ENCODE measurements at regions not wholly inside any gene's neighbourhood (a gene's known extent, or its start where the extent isn't known, plus 50 kb on each side); places are given as distances from the start of the nearest gene placed in this dataset.

DNA sequence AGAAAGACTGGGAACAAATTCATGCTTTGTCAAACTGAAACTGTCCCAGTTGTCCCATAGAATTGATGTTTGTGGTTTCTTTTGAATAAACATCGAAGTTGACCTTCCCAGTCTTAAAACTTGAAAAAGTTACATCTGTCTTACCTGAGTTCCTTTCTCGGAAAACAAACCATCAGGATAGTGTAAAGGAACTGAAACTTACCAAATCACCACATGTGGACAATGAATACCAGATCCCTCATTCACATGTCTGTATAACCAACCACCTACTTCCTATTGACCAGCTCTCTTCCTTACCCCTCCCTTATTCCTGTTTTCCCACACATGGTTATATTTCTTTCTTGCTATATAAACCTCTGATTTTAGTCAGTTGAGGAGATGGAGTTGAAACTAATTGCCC, 791.7 kb upstream of the PCDH20 start:
- TF ChIP-seq FOXM1 (IDR thresholded peaks at IDR 0.05; ENCODE audit: borderline replicate concordance, low read depth) (no peak), EP300 (IDR thresholded peaks at IDR 0.05; ENCODE audit: borderline replicate concordance) (no peak), USF1 (IDR thresholded peaks at IDR 0.05) (no peak), TAF1 (IDR thresholded peaks at IDR 0.05; ENCODE audit: low read depth) (no peak), CEBPB (IDR thresholded peaks at IDR 0.05) (no peak), TEAD4 (IDR thresholded peaks at IDR 0.05) (no peak), YY1 (IDR thresholded peaks at IDR 0.05; ENCODE audit: low read depth) (no peak)

DNA sequence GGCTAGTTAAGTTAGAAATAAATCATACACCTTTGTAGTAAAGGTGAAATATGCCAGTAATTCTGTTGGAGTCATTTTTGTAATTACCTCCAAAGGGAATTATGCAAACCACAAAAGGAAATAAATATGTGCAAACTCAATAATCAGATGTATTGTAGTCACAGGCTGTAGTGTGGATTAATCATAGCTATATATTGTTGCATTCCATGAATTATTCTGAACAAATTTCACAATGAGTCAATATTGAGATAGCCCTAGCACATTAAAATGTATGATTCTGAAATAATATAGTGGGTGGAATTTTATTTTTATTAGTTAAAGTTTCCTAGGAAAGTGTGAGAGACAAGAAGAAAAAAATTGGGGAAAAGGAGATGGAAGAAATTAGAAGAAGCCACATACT, 790.5 kb upstream of the PCDH20 start:
- TF ChIP-seq FOXM1 (IDR thresholded peaks at IDR 0.05; ENCODE audit: borderline replicate concordance, low read depth) (no peak), CREB1 (IDR thresholded peaks at IDR 0.05; ENCODE audit: low read depth) (no peak), EGR1 (IDR thresholded peaks at IDR 0.05) (no peak), RAD21 (IDR thresholded peaks at IDR 0.05; ENCODE audit: low read depth) (no peak), ZBTB7A (IDR thresholded peaks at IDR 0.05; ENCODE audit: low read depth) (no peak), EP300 (IDR thresholded peaks at IDR 0.05; ENCODE audit: borderline replicate concordance) (no peak), TAF1 (IDR thresholded peaks at IDR 0.05; ENCODE audit: low read depth) (no peak), TCF12 (IDR thresholded peaks at IDR 0.05; ENCODE audit: low read depth) (no peak), TEAD4 (IDR thresholded peaks at IDR 0.05) (no peak), NFIC (IDR thresholded peaks at IDR 0.05) (no peak)
- TF ChIP-seq, protein P1, sequence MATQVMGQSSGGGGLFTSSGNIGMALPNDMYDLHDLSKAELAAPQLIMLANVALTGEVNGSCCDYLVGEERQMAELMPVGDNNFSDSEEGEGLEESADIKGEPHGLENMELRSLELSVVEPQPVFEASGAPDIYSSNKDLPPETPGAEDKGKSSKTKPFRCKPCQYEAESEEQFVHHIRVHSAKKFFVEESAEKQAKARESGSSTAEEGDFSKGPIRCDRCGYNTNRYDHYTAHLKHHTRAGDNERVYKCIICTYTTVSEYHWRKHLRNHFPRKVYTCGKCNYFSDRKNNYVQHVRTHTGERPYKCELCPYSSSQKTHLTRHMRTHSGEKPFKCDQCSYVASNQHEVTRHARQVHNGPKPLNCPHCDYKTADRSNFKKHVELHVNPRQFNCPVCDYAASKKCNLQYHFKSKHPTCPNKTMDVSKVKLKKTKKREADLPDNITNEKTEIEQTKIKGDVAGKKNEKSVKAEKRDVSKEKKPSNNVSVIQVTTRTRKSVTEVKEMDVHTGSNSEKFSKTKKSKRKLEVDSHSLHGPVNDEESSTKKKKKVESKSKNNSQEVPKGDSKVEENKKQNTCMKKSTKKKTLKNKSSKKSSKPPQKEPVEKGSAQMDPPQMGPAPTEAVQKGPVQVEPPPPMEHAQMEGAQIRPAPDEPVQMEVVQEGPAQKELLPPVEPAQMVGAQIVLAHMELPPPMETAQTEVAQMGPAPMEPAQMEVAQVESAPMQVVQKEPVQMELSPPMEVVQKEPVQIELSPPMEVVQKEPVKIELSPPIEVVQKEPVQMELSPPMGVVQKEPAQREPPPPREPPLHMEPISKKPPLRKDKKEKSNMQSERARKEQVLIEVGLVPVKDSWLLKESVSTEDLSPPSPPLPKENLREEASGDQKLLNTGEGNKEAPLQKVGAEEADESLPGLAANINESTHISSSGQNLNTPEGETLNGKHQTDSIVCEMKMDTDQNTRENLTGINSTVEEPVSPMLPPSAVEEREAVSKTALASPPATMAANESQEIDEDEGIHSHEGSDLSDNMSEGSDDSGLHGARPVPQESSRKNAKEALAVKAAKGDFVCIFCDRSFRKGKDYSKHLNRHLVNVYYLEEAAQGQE (IDR thresholded peaks at IDR 0.05; ENCODE audit: low read depth): no peak

DNA sequence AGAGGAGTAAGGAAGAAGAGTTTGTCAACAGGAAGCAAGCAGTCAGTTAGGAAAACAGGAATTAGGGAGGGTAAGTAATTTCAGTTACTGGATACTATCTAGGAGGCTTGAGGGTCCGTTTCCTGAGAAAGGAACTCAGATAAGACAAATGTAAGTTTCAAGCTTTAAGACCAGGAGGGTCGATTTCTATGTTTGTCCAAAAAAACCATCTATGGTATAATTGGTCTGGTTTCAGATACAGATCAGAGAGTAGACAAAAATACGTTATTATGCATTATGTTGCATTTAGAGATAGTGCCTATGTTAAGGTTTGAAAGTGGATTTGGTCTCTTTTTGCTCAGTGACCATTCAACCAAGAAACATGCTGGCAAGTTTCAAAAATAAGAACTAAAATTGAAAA, 789.6 kb upstream of the PCDH20 start:
- TF ChIP-seq RAD21 (IDR thresholded peaks at IDR 0.05; ENCODE audit: low read depth): no peak
- TF ChIP-seq MAX (IDR thresholded peaks at IDR 0.05): no peak
- no peak for TF ChIP-seq CREB1 (IDR thresholded peaks at IDR 0.05; ENCODE audit: low read depth)

DNA sequence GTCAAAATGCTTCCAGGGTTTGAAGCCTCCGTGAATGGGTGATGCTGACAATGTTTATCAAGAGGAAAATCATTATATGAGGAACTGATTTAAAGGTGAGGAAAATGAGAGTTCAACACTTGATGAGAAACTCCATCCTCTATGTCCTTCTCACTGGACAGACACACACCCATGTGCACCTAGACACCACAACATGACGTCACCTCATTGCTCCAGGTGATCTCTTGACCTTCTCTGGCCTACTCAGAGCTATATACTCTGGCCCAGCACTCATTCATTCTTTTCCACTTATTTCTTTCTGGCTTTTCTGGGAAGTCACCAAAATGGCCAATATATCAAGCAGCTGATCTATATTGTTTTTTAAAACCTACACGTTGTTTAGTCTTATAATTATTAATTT, 778.7 kb upstream of the PCDH20 start:
- no peak for TF ChIP-seq NFIC (IDR thresholded peaks at IDR 0.05)
- no peak for TF ChIP-seq MAX (IDR thresholded peaks at IDR 0.05)
- TF ChIP-seq, protein P1 (IDR thresholded peaks at IDR 0.05; ENCODE audit: low read depth): no peak
- no peak for TF ChIP-seq FOXM1 (IDR thresholded peaks at IDR 0.05; ENCODE audit: borderline replicate concordance, low read depth)
- TF ChIP-seq EP300 (IDR thresholded peaks at IDR 0.05; ENCODE audit: borderline replicate concordance): no peak
- no peak for TF ChIP-seq CEBPB (IDR thresholded peaks at IDR 0.05)
- TF ChIP-seq EGR1 (IDR thresholded peaks at IDR 0.05): no peak
- TF ChIP-seq TAF1 (IDR thresholded peaks at IDR 0.05; ENCODE audit: low read depth): no peak
- TF ChIP-seq ZBTB7A (IDR thresholded peaks at IDR 0.05; ENCODE audit: low read depth): no peak
- TF ChIP-seq RAD21 (IDR thresholded peaks at IDR 0.05; ENCODE audit: low read depth): no peak
- TF ChIP-seq TEAD4 (IDR thresholded peaks at IDR 0.05): no peak
- no peak for TF ChIP-seq CREB1 (IDR thresholded peaks at IDR 0.05; ENCODE audit: low read depth)
- no peak for TF ChIP-seq YY1 (IDR thresholded peaks at IDR 0.05; ENCODE audit: low read depth)
- no peak for TF ChIP-seq TCF12 (IDR thresholded peaks at IDR 0.05; ENCODE audit: low read depth)
- TF ChIP-seq USF1 (IDR thresholded peaks at IDR 0.05): no peak

- no peak for TF ChIP-seq USF1 (IDR thresholded peaks at IDR 0.05)
- no peak for TF ChIP-seq TCF12 (IDR thresholded peaks at IDR 0.05; ENCODE audit: low read depth)
- no peak for TF ChIP-seq CREB1 (IDR thresholded peaks at IDR 0.05; ENCODE audit: low read depth)
- no peak for TF ChIP-seq ZBTB7A (IDR thresholded peaks at IDR 0.05; ENCODE audit: low read depth)
- no peak for TF ChIP-seq MAX (IDR thresholded peaks at IDR 0.05)
- TF ChIP-seq, protein P1 (IDR thresholded peaks at IDR 0.05; ENCODE audit: low read depth): no peak
- no peak for TF ChIP-seq CEBPB (IDR thresholded peaks at IDR 0.05)
- no peak for TF ChIP-seq FOXM1 (IDR thresholded peaks at IDR 0.05; ENCODE audit: borderline replicate concordance, low read depth)
- no peak for TF ChIP-seq TAF1 (IDR thresholded peaks at IDR 0.05; ENCODE audit: low read depth)
- TF ChIP-seq TEAD4 (IDR thresholded peaks at IDR 0.05): no peak
- no peak for TF ChIP-seq YY1 (IDR thresholded peaks at IDR 0.05; ENCODE audit: low read depth)
Measured at GRCh38 chr13:62193919-62194318, 778.3 kb upstream of the PCDH20 start.
